VCaP (cell line): ENCODE measurements at regions not wholly inside any gene's neighbourhood (a gene's known extent, or its start where the extent isn't known, plus 50 kb on each side); places are given as distances from the start of the nearest gene placed in this dataset.

ENCODE experiments used
- H3K27ac ChIP-seq: fragments of 450-650 bp; 2 replicates; pipeline ENCODE4 v1.5.1; 2017
- TF ChIP-seq, protein P1 (sequence below): fragments of 450-650 bp; conservative IDR thresholded peaks from 2 replicates; pipeline ENCODE4 v1.5.1; 2017; ENCODE audit warnings: mild to moderate bottlenecking, moderate library complexity

DNA sequence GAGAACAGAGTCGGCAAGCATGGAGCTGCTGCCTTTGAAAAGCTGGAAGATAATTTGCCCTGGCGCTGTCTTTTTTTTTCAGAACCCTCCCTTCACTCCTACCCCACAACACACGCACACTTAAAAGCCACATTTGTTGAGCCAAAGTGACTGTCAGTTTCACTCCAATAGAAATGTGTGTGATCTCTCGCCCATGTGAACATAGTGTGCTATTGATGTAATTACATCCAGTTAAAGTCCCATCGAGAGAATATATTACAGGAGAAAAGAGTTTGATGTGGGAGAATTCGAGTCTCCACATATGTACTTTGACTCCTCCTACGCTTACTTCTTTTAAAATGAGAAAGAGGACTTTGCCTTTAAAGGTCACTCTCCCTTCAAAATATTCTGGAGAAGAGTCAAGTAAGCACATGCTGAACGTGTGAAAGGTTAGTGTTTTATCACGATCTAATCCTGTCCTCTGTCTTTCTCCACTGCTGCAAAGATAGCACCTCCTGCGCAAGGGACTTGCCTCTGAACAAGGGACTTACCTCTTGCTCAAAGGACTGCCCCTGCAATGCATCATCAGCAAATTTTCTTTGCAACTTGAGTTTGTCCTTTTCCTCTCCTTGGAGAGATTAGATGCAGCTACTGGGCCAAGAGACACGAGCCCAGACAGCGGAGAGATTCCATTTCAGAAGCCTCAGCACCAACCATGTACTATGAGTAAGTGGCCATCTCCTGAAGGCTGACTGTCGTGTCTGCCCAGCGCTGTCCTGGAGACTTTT lies 613.9 kb downstream of the PTPRU start:
- peak overlapping the region; percentile 97 for H3K27ac ChIP-seq
- TF ChIP-seq, protein P1, sequence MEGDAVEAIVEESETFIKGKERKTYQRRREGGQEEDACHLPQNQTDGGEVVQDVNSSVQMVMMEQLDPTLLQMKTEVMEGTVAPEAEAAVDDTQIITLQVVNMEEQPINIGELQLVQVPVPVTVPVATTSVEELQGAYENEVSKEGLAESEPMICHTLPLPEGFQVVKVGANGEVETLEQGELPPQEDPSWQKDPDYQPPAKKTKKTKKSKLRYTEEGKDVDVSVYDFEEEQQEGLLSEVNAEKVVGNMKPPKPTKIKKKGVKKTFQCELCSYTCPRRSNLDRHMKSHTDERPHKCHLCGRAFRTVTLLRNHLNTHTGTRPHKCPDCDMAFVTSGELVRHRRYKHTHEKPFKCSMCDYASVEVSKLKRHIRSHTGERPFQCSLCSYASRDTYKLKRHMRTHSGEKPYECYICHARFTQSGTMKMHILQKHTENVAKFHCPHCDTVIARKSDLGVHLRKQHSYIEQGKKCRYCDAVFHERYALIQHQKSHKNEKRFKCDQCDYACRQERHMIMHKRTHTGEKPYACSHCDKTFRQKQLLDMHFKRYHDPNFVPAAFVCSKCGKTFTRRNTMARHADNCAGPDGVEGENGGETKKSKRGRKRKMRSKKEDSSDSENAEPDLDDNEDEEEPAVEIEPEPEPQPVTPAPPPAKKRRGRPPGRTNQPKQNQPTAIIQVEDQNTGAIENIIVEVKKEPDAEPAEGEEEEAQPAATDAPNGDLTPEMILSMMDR, result no peak

DNA sequence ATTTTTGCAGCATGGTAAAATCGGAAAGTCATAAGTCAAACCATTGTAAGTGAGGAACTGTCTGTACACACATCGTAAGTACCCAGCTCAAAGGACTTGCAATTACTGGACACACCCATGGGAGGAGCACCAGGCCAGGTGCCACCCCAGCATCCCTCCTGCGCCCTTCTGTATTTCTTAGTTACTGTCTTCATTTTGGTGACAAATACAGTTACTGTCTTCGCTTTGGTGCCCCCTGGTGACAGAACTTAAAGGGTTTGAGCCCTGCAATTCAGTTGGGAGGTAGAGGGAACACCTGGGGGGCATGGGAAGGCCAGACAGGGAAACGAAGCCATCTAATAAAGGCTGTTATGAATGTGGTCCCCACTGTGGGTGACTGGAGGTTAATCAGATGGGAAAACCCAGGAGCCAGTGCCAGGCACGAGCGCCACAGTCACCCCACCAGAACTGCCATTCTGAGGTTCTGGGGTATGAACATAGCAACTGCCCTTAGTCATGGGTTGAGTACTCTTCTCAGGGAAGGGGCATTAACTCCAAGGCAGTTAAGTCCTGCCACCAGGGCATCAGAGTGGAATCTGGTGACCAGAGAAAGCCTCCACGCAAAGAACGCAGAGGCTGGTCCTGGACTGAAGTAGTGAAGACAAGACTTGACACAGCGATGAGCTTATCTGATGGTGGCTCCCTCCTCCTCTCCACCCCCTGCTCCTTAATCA lies 612.9 kb downstream of the PTPRU start:
- no peak overlapping the region; the same call in 1 of the 2 replicates for H3K27ac ChIP-seq
- TF ChIP-seq, protein P1, result peak; percentile 57

DNA sequence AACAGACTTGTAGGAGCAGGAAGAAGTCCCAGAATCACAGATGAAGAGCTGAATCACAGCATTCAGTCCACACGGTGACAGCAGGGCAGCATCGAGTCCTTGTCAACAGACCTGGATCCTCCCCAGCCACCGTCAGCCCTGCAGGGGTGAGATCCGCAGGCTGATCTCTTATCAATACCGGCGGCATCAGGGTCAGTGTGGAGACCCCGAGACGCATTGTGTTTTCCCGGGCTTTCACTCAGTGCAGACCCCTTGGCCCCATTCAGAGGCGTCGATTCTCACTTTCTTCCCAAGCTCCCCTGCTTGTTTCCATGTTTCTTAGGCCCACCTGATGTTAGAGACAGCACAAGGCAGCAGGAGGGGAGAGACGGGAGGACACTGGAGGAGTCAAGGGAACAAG lies 609.6 kb downstream of the PTPRU start:
- TF ChIP-seq, protein P1, result no peak
- H3K27ac ChIP-seq, result no peak overlapping the region

DNA sequence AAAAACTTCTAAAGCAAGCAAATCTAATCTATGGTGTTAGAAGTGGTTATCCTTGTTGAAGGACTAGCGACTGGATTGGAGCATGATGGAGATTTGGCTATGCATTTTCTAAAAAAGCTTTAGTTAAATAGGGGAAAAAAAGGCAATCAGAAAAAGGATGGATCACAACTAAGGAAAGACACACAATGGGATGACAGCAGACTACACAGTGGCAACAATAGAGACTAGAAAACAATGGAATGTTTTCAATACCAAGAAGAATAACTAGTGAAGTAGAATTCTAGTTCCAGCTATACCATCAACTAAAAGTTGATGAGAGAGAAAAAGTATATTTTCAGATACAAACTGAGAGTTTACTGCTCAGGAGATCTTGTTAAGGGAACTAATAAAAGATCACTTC lies 605.8 kb downstream of the PTPRU start:
- TF ChIP-seq, protein P1, result no peak

DNA sequence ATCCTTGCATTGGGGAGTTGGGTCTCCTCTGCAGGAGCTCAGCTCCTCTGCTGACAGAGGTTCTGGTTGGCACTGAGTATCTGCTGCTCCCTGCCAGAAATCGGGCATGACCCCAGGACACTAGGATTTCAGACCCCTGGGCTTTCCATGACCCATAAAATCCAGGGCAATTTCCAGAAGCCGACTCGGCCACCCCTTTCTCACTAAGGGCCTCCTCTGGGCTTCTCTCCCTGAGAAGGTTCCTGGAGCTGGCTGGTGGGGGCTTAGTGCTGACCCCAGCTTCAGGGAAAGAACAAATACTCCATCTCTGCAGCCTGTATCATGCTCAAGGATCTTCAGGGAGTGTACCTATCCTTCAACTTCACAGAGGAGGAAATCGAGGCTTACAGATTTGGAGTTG lies 603.4 kb downstream of the PTPRU start:
- no peak overlapping the region for H3K27ac ChIP-seq
- TF ChIP-seq, protein P1, result no peak

More for the DNA sequence above, 605.8 kb downstream of the PTPRU start:
- H3K27ac ChIP-seq, result no peak overlapping the region

DNA sequence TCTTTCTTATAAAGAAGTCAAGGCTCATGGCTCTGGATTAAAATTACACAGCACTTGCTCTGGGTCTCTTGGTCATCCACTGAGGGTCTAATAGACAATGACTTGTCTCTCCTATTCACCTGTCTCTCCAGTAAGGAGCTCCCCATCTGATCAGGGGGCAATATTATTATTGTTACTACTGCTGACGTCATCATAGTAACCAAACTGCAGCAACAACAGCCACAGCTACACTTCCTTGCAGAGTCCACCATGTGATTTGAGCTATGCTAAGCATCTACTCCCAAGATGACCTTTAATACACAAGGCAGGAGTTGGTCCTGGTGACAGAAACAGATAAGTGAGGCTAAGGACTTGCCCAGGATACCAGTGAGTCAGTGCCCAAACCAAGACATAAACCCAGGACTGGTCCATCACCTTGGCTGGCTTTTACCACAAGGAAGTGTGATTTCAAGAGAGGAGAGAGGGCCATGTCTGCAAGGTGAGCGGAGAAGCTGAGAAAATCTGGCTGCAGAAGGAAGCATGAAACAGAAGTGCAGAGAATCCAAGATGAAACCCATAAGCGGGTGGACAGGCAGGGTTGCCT lies 602.5 kb downstream of the PTPRU start:
- TF ChIP-seq, protein P1, result no peak
- no peak overlapping the region for H3K27ac ChIP-seq
